ENCODE measurements at regions not wholly inside any gene's neighbourhood (a gene's known extent, or its start where the extent isn't known, plus 50 kb on each side); places are given as distances from the start of the nearest gene placed in this dataset.
"Not testable (repeated sequence)": the region's sequence is repeated elsewhere in the genome, so short reads cannot be mapped to it uniquely, and the experiment has no call there.

DNA sequence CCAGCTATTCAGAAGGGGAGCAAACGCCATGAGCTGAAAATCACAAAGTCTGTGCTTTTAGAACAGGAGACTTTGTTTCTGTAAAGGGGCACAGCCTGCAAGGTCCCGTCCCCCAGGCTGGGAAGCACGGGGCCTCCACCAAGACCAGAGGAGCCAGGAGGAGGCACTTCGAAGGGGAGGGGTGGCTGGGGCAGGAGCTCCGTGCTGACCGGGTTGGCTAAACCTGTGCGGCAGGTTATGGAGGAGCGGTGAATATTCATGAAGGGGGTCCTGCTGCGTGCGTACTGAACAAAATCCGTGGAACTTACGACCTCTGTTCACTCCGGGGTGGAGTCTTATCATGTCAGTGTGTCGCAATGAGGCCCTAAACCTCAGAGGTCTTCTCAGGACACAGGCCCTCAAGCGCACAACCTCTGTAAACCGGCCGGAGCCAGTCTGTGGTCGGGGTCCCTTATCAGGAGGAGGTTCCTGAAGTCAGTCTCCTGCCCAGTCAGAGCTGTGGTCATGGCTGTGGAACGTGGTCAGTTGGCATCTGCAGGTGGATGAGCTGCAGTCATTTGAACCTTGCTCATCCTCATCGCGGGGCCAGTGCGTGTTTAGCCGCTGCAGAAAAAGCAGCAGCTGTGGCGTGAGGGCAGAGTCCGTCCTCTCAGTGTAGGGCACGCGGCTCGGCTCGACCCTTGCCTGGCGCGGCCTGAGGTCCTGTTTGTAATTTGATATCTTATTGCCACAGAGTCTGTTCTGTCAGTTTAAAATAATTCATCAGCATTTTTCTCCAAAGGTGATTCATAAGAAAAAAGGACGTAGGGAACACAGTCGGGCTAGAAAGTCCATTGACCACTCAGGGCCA, 5507.7 kb upstream of the TPTE start:
- not testable (repeated sequence) for DNase-seq (ENCODE audit: low spot score)

- not testable (repeated sequence) for DNase-seq (ENCODE audit: low spot score)
Measured at GRCh38 chr21:5015187-5015586, 5506.2 kb upstream of the TPTE start.

GRCh38 chr21:5019120-5019519, 5502.3 kb upstream of the TPTE start:
- DNase-seq (ENCODE audit: low spot score), result not testable (repeated sequence)

DNA sequence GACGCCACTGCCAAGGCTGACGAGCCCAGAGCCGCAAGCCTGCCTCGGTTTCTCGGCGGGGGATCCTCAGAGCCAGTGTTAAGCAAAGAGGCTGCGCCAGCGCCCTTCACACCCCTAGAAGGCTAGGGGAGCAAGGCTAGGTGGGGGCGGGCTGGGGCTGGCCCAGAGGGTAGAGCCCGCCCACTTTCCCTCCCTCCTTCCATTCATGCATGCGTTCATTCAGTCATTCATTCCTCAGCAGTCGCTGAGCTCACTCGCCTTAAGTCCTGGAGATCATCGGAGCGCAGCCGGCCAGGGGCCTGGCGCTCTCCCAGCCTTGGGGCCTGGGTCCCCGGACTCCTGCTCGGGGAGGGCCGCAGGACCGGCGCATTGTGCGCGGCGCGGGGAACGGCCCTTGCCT, 5499.6 kb upstream of the TPTE start:
- not testable (repeated sequence) for DNase-seq (ENCODE audit: low spot score)

- not testable (repeated sequence) for DNase-seq (ENCODE audit: low spot score)
Measured at GRCh38 chr21:5022254-5022653, 5499.1 kb upstream of the TPTE start.

DNA sequence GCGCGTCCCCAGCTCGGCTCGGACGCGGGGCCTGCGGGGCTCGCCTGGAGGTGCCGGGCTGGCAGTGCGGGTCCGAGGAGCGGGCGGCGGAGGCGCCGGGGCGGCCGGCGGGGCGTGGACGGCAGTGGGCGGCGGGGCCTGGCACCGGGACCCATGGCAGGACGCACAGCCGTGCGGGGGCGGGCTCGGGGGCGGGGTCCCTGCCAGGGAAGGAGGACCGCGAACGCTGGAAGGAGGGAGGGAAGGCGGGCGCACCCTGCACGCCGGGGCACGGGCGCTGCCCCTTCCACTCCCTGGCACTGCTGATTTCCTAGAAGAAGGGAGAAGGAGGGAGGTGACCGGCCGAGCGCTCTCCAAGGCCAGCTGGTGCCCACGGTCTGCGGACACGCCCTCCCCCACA, 5498.6 kb upstream of the TPTE start:
- not testable (repeated sequence) for DNase-seq (ENCODE audit: low spot score)

DNA sequence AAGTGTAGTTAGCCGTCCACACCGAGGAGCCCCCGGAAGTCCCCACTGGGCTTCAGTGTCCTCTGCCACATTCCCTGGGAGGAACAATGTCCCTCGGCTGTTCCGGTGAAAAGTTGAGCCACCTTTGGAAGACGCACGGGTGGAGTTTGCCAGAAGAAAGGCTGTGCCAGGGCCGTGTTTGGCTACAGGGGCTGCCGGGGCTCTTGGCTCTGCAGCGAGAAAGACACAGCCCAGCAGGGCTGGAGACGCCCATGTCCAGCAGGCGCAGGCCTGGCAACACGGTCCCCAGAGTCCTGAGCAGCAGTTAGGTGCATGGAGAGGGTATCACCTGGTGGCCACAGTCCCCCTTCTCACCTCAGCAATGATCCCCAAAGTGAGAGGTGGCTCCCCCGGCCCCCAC, 5486.2 kb upstream of the TPTE start:
- not testable (repeated sequence) for DNase-seq (ENCODE audit: low spot score)

DNA sequence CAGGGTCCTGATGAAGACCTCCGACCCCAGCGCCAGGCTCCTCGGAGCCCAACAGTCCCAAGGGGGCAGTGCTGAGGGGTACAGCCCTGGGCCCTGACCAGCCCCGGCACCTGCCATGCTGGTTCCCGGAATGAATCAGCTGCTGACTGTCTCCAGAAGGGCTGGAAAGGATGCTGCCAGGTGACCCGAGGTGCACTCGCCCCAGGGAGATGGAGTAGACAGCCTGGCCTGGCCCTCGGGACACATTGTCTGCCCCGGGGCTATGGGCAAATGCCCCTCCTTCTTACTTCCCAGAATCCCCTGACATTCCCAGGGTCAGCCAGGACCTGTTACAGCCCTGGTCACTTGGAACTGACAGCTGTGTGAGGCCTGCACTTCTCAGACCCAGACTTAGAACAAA, 5485.8 kb upstream of the TPTE start:
- DNase-seq (ENCODE audit: low spot score), result not testable (repeated sequence)

- not testable (repeated sequence) for DNase-seq (ENCODE audit: low spot score)
Measured at GRCh38 chr21:5037606-5038331, 5483.6 kb upstream of the TPTE start.

GRCh38 chr21:5039926-5040325, 5481.5 kb upstream of the TPTE start:
- not testable (repeated sequence) for DNase-seq (ENCODE audit: low spot score)

DNA sequence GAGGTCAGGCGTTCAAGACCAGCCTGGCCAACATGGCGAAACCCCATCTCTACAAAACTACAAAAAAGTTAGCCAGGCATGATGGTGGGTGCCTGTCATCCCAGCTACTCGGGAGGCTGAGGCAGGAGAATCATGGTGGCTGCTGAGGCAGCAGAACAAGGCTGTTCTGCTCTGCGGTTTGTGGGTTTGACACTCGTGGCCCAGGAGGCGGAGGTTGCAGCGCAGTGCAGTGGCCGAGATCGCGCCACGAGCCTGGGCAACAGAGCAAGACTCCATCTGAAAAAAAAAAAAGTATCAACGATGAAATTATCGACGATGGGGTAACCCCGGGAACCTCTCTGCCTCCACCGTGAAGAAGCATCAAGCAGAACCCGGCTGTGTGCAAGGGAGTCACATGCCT, 5478.8 kb upstream of the TPTE start:
- not testable (repeated sequence) for DNase-seq (ENCODE audit: low spot score)

- not testable (repeated sequence) for DNase-seq (ENCODE audit: low spot score)
Measured at GRCh38 chr21:5044812-5045211, 5476.6 kb upstream of the TPTE start.

- DNase-seq (ENCODE audit: low spot score), result not testable (repeated sequence)
Measured at GRCh38 chr21:5051303-5052018, 5469.9 kb upstream of the TPTE start.

DNA sequence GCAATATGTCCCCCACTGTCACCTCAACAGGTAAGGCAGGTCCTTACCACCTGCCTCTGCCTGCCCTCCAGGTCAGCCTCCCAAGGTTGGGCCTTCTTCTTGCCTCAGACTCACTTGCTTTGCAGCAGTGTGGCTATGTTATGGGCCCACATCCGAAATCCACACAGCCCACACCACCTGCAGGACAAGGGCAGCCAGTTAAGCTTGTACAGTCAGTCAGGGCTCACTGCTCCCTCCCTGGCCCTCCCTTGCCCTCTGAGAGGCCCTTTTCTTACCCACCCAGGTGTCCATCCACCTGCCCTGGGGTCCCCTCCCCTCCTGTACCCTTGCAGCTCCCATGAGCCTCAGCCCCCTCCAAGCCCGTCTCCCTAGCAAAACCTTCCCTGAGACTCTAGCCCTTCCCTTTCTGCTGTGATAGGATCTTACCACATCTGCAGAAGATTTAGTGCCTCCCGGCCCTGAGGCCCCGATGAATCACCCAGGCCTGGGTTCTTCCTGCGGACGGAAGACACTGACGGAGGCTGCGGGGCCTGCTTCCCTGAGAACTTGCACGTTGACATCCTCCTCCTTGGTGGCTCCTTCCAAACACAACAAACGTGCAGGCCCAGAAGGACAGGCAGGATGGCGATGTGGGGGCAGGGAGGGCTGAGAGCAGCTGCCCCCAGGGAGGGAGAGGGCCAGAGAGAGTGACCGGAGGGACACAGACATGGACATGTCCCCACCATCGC, 5466.2 kb upstream of the TPTE start:
- not testable (repeated sequence) for DNase-seq (ENCODE audit: low spot score)

- not testable (repeated sequence) for DNase-seq (ENCODE audit: low spot score)
Measured at GRCh38 chr21:5055996-5056962, 5465.1 kb upstream of the TPTE start.

DNA sequence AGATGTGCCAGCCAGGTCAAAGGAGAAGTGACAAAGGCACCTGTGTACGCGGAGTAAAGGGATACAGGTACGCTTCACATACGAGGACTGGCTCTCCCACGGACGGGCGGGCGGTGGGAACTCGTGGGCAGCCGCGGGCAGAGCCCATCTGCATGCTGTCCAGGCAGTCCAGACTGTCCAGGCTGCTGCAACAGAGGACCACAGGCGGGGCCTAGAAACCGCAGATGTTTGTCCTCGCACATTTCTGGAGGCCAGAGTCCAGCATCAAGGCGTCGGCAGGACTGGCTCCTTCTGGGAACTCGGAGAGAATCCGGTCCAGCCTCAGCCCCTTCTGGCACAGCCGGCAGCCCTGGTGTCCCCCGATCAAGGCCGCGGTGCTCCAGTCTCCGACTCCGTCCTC, 5464.3 kb upstream of the TPTE start:
- DNase-seq (ENCODE audit: low spot score), result not testable (repeated sequence)

- not testable (repeated sequence) for DNase-seq (ENCODE audit: low spot score)
Measured at GRCh38 chr21:5060364-5061083, 5460.9 kb upstream of the TPTE start.

DNA sequence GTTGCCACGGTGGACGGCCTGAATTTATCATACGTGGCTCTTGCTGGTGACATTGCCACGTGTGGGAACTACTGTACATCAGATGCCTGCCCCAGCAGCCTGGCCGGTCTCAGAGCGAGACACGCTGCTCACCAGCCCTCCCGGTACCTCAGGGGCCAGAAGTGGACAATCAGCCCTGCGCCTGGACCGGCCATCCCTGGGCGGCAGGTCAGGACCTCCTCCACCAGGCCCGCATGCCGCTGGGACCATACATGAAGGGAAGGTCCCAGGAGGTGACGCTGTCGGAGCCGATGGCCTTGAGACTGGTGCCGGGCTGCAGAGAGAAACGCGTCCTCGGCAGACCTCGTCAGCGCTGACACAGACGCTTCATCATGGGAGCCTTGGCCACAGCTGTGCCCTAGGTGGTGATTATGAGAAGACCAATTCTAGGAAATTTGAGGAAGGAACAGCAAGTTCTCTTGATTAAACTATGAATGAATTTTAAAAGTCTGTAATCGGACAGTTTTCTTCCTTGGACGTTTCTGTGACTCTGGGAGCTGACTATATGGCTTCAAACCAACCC, 5456.7 kb upstream of the TPTE start:
- peak; percentile 4 for DNase-seq (ENCODE audit: low spot score)
